ENCODE measurements at regions not wholly inside any gene's neighbourhood (a gene's known extent, or its start where the extent isn't known, plus 50 kb on each side); places are given as distances from the start of the nearest gene placed in this dataset.

DNA sequence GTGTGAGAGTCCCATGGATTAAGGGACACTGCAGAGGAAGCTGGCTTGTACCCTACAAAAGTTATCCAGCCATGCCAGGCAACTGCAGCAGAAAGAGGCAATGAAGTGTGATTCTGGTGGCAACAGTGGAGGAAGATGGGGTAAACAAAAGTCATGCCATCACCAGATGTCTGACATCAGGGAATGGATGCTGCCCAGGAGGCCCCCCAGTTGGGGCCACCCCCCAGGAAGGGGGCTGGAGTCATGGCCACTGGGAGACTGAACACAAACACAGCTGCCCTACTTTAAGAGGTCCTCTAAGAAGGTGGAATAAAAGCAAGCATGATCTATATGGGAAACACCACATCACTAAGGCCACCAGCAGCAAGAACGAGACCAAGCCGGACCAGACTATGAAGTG is 235.3 kb downstream of the KLF12 start:
- Histone ChIP-seq H3K4me3 (ENCODE audit: low read depth, low read length) (no peak overlapping the region), H3K36me3 (ENCODE audit: control insufficient read depth in 2 of 2, insufficient read depth in 1 of 2, low read length in 2 of 2) (no peaks in the 10 kb centered on the region), H3K27ac (ENCODE audit: extremely low read depth, low read depth, low read length) (no peak overlapping the region), H3K4me1 (ENCODE audit: control insufficient read depth, insufficient read depth, low read length) (no peaks in the 10 kb centered on the region), H3K9me3 (ENCODE audit: control insufficient read depth, insufficient read depth, low read depth, low read length) (no peaks in the 10 kb centered on the region)
- TF ChIP-seq, protein P1, sequence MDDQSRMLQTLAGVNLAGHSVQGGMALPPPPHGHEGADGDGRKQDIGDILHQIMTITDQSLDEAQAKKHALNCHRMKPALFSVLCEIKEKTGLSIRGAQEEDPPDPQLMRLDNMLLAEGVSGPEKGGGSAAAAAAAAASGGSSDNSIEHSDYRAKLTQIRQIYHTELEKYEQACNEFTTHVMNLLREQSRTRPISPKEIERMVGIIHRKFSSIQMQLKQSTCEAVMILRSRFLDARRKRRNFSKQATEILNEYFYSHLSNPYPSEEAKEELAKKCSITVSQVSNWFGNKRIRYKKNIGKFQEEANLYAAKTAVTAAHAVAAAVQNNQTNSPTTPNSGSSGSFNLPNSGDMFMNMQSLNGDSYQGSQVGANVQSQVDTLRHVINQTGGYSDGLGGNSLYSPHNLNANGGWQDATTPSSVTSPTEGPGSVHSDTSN (CRISPR knock-in tag; IDR thresholded peaks at IDR 0.05) = no peak
- TF ChIP-seq ZBTB17 (tag by site-specific recombination; IDR thresholded peaks at IDR 0.05) = no peak
- TF ChIP-seq, protein P2, sequence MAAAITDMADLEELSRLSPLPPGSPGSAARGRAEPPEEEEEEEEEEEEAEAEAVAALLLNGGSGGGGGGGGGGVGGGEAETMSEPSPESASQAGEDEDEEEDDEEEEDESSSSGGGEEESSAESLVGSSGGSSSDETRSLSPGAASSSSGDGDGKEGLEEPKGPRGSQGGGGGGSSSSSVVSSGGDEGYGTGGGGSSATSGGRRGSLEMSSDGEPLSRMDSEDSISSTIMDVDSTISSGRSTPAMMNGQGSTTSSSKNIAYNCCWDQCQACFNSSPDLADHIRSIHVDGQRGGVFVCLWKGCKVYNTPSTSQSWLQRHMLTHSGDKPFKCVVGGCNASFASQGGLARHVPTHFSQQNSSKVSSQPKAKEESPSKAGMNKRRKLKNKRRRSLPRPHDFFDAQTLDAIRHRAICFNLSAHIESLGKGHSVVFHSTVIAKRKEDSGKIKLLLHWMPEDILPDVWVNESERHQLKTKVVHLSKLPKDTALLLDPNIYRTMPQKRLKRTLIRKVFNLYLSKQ (tag by site-specific recombination; IDR thresholded peaks at IDR 0.05; ENCODE audit: borderline replicate concordance) = no peak
- peak; percentile 99 for TF ChIP-seq GLIS1 (tag by site-specific recombination; IDR thresholded peaks at IDR 0.05)
- TF ChIP-seq, protein P3, sequence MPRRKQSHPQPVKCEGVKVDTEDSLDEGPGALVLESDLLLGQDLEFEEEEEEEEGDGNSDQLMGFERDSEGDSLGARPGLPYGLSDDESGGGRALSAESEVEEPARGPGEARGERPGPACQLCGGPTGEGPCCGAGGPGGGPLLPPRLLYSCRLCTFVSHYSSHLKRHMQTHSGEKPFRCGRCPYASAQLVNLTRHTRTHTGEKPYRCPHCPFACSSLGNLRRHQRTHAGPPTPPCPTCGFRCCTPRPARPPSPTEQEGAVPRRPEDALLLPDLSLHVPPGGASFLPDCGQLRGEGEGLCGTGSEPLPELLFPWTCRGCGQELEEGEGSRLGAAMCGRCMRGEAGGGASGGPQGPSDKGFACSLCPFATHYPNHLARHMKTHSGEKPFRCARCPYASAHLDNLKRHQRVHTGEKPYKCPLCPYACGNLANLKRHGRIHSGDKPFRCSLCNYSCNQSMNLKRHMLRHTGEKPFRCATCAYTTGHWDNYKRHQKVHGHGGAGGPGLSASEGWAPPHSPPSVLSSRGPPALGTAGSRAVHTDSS (tag by site-specific recombination; IDR thresholded peaks at IDR 0.05) = no peak
- no peak for TF ChIP-seq ZNF174 (tag by site-specific recombination; IDR thresholded peaks at IDR 0.05)
- TF ChIP-seq ZNF658 (tag by site-specific recombination; IDR thresholded peaks at IDR 0.05) = no peak
- TF ChIP-seq ZNF843 (tag by site-specific recombination; IDR thresholded peaks at IDR 0.05) = no peak
- CTCF ChIA-PET = interaction anchor here (0.6 kb wide), 1 partner anchor 48 kb away, joined by 3 read pairs; no protein-coding TSS in a partner anchor
- POLR2A ChIA-PET = no interaction called here

DNA sequence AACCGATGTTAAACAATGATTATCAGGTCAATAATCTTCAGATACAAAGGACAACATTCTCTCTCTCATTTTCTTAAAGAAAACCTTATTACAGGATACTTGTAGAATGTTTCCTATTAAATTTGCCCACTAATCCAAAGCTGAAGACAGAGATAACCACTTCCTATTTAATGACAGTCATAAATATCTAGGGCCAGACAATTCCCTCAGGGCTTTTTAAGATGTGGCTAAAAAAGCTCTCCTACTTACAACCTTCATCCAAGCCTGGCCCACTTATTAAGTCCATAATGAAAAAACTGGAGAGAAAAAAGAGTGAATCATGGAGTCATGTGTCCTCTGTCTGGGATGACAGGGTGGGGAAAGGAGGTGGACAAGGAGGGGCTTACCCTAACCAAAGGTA is 235.9 kb downstream of the KLF12 start:
- H3K36me3 ChIP-seq (ENCODE audit: control insufficient read depth in 2 of 2, insufficient read depth in 1 of 2, low read length in 2 of 2) = no peaks in the 10 kb centered on the region
- H3K27ac ChIP-seq (ENCODE audit: extremely low read depth, low read depth, low read length) = no peak overlapping the region
- H3K4me1 ChIP-seq (ENCODE audit: control insufficient read depth, insufficient read depth, low read length) = no peaks in the 10 kb centered on the region
- H3K4me3 ChIP-seq (ENCODE audit: low read depth, low read length) = no peak overlapping the region
- ChIA-PET POLR2A (no interaction called here), CTCF (no interaction called here)
- no peaks in the 10 kb centered on the region for H3K9me3 ChIP-seq (ENCODE audit: control insufficient read depth, insufficient read depth, low read depth, low read length)
- TF ChIP-seq ZNF37A (tag by site-specific recombination; IDR thresholded peaks at IDR 0.05) = no peak
- TF ChIP-seq, protein P4, sequence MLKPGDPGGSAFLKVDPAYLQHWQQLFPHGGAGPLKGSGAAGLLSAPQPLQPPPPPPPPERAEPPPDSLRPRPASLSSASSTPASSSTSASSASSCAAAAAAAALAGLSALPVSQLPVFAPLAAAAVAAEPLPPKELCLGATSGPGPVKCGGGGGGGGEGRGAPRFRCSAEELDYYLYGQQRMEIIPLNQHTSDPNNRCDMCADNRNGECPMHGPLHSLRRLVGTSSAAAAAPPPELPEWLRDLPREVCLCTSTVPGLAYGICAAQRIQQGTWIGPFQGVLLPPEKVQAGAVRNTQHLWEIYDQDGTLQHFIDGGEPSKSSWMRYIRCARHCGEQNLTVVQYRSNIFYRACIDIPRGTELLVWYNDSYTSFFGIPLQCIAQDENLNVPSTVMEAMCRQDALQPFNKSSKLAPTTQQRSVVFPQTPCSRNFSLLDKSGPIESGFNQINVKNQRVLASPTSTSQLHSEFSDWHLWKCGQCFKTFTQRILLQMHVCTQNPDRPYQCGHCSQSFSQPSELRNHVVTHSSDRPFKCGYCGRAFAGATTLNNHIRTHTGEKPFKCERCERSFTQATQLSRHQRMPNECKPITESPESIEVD (tag by site-specific recombination; IDR thresholded peaks at IDR 0.05) = 0 out of 2 replicates have a peak, but pooled peaks have one; percentile 9

DNA sequence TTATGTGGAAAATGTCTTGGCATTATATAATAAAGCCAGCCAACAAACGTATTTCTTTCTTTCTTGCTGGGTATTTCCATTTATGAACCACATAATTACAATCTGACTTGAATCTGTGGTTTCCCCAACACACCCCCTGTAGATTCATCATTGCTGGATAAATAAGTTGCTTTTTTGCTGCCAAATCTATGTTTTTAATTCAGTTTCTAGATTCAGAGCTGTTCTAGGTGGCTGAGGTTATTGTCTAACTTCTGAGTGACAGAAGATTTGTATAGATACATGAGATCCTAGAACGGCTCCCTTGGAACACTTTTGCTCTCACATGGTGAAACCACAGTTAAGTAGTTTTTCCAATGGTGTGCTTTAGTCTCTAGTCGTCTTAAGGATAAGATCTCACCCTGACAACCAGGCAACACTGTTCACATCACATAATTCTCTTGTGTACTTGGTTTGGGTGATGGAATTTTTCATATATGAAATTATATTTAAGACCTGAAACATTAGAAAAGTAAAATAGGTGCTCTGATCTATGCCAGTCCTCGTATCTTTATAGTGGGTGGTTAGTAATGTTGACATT is 239.1 kb downstream of the KLF12 start:
- ChIA-PET POLR2A (no interaction called here), CTCF (interaction anchor here (0.7 kb wide), 1 partner anchor 392 kb away, joined by 4 read pairs; no protein-coding TSS in a partner anchor)
- Histone ChIP-seq H3K9me3 (ENCODE audit: control insufficient read depth, insufficient read depth, low read depth, low read length) (no peaks in the 10 kb centered on the region), H3K36me3 (ENCODE audit: control insufficient read depth in 2 of 2, insufficient read depth in 1 of 2, low read length in 2 of 2) (no peaks in the 10 kb centered on the region), H3K27ac (ENCODE audit: extremely low read depth, low read depth, low read length) (no peak overlapping the region), H3K4me1 (ENCODE audit: control insufficient read depth, insufficient read depth, low read length) (no peaks in the 10 kb centered on the region), H3K4me3 (ENCODE audit: low read depth, low read length) (no peak overlapping the region)
- peak; percentile 31; the same call in 1 of the 2 replicates for TF ChIP-seq FEZF1 (tag by site-specific recombination; IDR thresholded peaks at IDR 0.05)
- TF ChIP-seq RBAK (tag by site-specific recombination; IDR thresholded peaks at IDR 0.05) = no peak

DNA sequence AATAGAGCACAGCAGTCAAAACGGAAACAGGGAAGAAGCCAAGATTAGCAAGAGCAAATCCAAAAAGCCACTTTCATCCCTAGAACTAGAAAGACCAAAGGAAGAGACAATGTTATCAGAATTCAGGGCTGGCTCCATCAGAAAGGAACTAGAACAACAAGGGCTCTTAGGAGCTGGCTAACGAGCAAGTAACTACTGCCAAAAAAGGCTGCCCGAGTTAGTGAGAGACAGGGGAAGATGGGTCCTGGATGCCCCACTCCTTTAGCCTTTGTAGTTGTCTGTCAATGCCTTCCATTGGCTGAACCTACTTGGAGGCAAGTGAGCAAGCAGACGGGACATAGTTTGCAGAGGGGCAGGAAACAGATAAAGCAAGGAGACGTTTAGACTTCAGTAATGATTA is 240.4 kb downstream of the KLF12 start:
- no peaks in the 10 kb centered on the region for H3K36me3 ChIP-seq (ENCODE audit: control insufficient read depth in 2 of 2, insufficient read depth in 1 of 2, low read length in 2 of 2)
- ChIA-PET POLR2A (no interaction called here), CTCF (no interaction called here)
- no peaks in the 10 kb centered on the region for H3K9me3 ChIP-seq (ENCODE audit: control insufficient read depth, insufficient read depth, low read depth, low read length)
- H3K4me1 ChIP-seq (ENCODE audit: control insufficient read depth, insufficient read depth, low read length) = no peaks in the 10 kb centered on the region
- no peak overlapping the region for H3K4me3 ChIP-seq (ENCODE audit: low read depth, low read length)
- no peak for TF ChIP-seq ZBTB1 (tag by site-specific recombination; IDR thresholded peaks at IDR 0.05)
- H3K27ac ChIP-seq (ENCODE audit: extremely low read depth, low read depth, low read length) = no peak overlapping the region

Measured in HEK293 (cell line).